AG04449 (cell line): ENCODE measurements at regions not wholly inside any gene's neighbourhood (a gene's known extent, or its start where the extent isn't known, plus 50 kb on each side); places are given as distances from the start of the nearest gene placed in this dataset.

Experiments used
- CTCF ChIA-PET: fragments of 350-600 bp; formaldehyde crosslinking; extraction: SDS; loops from one replicate; lab custom pipeline; 2021; ENCODE audit warnings: antibody characterized with exemption; lab: Yijun Ruan, JAX
- POLR2A ChIA-PET: fragments of 400-600, 350-600 bp; formaldehyde crosslinking; extraction: SDS; loops from one replicate; lab custom pipeline; 2020; ENCODE audit warnings: antibody characterized with exemption, inconsistent platforms; lab: Yijun Ruan, JAX
- DNase-seq: peaks from one replicate; pipeline ENCODE4 v3.0.0-alpha.2; 2010; ENCODE audit warnings: low read depth, low spot score
- H3K4me3 ChIP-seq: 2 replicates; pipeline ENCODE4 v1.5.1; 2011; ENCODE audit warnings: low read depth, mild to moderate bottlenecking, control low read depth, low read length
- TF ChIP-seq, protein P1 (sequence below): IDR thresholded peaks from one replicate; pipeline ENCODE4 v1.5.1; 2011; ENCODE audit warnings: mild to moderate bottlenecking, moderate library complexity, low read length, control low read depth, inconsistent platforms; ENCODE audit not compliant: insufficient read depth; ENCODE audit errors: missing control alignments

DNA sequence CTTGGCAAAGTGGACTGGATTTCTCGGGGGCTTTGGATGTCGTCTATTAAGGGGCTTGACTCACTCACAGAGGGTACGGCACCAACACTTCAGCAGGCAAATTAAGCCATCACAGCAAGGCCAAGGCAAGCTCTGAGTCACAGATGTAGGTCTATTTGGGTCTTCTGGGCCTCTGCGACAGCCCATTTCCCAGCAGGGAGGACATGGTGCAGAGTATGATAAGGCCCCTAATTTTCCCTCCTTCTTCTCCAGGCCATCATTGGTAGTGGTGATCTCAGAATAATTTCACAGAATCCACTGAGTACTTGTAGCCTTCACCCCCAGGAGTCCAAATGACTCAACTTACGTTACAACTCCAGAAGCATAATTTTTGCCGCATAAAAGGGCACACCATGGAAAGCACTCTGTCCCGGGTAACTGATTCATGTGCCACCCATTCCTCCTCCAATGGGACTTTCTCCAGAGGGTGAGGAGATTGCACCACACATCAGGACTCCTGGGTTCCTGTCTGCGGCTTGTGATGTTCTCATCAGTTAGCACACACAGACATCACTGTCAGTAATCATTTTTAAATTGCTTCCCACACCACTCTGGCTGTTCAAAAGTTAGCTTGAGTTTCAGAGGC is 164.9 kb downstream of the TXNL1 start:
- ChIA-PET CTCF (no interaction called here), POLR2A (no interaction called here)
- no peak overlapping the region for H3K4me3 ChIP-seq
- no peak for DNase-seq
- TF ChIP-seq, protein P1, sequence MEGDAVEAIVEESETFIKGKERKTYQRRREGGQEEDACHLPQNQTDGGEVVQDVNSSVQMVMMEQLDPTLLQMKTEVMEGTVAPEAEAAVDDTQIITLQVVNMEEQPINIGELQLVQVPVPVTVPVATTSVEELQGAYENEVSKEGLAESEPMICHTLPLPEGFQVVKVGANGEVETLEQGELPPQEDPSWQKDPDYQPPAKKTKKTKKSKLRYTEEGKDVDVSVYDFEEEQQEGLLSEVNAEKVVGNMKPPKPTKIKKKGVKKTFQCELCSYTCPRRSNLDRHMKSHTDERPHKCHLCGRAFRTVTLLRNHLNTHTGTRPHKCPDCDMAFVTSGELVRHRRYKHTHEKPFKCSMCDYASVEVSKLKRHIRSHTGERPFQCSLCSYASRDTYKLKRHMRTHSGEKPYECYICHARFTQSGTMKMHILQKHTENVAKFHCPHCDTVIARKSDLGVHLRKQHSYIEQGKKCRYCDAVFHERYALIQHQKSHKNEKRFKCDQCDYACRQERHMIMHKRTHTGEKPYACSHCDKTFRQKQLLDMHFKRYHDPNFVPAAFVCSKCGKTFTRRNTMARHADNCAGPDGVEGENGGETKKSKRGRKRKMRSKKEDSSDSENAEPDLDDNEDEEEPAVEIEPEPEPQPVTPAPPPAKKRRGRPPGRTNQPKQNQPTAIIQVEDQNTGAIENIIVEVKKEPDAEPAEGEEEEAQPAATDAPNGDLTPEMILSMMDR, result no peak

DNA sequence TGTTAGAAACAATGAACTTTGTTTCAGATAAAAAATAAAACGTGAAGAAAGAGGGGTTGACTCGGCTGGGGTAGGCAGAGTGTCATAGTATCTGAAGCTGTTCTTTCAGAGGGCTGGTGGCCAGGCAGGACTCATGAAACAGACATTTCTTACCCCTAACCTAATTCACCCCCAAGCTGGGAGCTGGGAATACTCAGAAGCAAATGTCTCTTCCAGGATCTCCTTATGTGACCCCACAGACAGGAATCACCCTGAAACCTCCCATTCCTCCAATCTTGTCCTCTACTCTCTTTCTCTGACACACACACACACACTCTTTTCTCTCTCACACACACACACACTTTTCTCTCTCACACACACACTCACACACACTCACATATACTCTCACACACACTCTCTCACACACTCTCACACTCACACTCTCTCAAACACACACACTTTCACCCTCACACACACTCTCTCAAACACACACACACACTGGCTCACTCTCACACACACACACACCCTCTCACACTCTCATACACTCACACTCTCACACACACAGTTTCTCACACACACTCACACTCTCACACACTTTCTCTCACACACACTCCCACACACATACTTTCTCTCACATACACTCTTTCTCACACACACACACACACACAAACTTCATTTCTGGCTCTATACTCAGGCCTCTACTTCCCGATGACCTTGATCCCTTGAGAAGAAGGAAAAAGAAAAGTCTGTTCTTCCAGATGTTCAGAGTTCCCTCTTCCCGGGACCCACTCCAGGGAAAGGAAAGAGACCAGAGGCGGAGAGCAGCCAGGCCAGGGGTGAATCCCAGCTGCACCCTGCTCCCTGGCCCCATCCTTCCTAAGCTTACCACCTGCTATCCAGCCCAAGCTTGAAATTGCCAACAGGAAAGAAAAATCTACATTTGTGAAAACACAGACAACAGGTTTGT is 167.7 kb downstream of the TXNL1 start:
- TF ChIP-seq, protein P1, result no peak
- ChIA-PET POLR2A (no interaction called here), CTCF (no interaction called here)
- no peak for DNase-seq
- H3K4me3 ChIP-seq, result no peak overlapping the region

DNA sequence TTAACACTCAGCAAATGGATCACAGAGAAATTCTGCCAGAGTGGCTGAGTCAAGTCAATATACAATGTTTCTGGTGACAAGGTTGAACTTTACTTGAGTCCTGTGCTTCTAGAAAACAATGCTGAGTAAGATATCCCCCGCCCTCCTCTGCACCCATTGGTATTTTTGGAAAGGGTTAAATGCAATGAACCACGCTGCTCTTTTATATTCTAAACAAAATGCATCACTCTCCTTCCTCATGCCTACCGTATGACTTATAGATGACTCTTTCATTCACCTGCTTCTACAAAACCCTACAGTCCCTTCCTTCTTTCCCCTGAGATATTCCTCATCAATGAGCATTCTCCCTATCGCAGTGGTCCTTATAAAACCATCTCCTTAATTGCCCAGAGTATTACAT is 168.8 kb downstream of the TXNL1 start:
- no peak for DNase-seq
- TF ChIP-seq, protein P1, result no peak
- POLR2A ChIA-PET, result no interaction called here
- H3K4me3 ChIP-seq, result no peak overlapping the region
- CTCF ChIA-PET, result no interaction called here

- ChIA-PET POLR2A (no interaction called here), CTCF (no interaction called here)
- TF ChIP-seq, protein P1, result no peak
- H3K4me3 ChIP-seq, result no peak overlapping the region
- DNase-seq, result no peak
Measured at GRCh38 chr18:56468396-56468795, 170.0 kb downstream of the TXNL1 start.

- POLR2A ChIA-PET, result no interaction called here
- H3K4me3 ChIP-seq, result no peak overlapping the region
- TF ChIP-seq, protein P1, result no peak
- no peak for DNase-seq
- CTCF ChIA-PET, result no interaction called here
Measured at GRCh38 chr18:56462276-56462675, 176.1 kb downstream of the TXNL1 start.

DNA sequence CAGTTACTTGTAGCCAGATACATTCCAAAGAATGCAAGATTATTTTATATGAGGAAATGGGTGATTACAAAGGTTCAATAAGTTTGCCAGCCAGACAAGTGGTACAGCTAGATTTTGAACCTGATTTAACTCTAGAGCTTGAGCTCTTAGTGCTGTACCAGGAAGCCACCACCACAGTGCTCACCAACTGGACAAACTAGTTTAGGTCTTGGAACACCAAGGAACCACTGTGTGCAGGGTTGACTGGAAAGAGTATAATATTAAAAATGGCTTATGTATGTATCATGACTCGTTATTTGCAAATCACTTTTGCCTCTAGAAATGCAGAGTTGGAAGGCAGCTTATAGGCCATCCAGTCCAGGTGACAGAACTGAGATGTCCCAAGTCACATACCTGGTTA is 177.2 kb downstream of the TXNL1 start:
- POLR2A ChIA-PET, result no interaction called here

More for the DNA sequence above, 177.2 kb downstream of the TXNL1 start:
- TF ChIP-seq, protein P1, result no peak
- no peak overlapping the region for H3K4me3 ChIP-seq
- no peak for DNase-seq
- CTCF ChIA-PET, result no interaction called here
